ENCODE measurements at regions not wholly inside any gene's neighbourhood (a gene's known extent, or its start where the extent isn't known, plus 50 kb on each side); places are given as distances from the start of the nearest gene placed in this dataset.

DNA sequence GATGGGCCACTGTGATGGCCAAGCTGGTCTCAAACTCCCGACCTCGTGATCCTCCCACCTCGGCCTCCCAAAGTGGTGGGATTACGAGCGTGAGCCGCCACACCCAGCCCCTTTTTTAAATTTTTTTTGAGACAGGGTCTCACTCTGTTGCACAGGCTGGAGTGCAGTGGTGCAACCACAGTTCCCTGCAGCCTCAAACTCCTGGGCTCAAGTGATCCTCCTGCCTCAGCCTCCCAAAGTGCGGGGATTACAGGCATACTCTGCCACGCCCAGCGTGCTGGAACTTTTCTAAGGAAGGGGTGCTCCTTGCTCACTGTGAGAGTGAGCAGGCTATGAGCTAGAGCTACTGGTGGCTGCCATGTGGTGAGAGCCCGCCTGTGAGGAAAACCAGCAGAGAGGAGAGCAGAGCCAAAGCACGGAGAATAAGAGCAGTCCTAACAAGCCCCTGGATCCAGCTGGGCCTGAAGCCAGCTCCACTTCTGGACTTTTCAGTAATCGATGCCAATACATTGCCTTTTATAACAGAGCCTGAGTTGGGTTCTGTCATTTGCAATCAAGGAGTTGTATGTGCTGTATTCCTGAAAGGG is 75.5 kb upstream of the UNC5A start:
- peaks cover 3% of the 10 kb centered on the region for H3K4me1 Mint-ChIP-seq (ENCODE audit: low read depth)
- no peak overlapping the region for H3K4me3 Mint-ChIP-seq (ENCODE audit: low read depth)
- H3K9me3 Mint-ChIP-seq (ENCODE audit: low read depth): no peaks in the 10 kb centered on the region
- H3K36me3 Mint-ChIP-seq (ENCODE audit: insufficient read depth): no peaks in the 10 kb centered on the region
- H3K27ac Mint-ChIP-seq: no peak overlapping the region
- no peak for TF ChIP-seq CTCF (IDR thresholded peaks at IDR 0.05; ENCODE audit: unreplicated experiment)
- H3K27me3 Mint-ChIP-seq: peaks cover 46% of the 10 kb centered on the region
- DNase-seq (ENCODE audit: low spot score, unreplicated experiment): no peak

DNA sequence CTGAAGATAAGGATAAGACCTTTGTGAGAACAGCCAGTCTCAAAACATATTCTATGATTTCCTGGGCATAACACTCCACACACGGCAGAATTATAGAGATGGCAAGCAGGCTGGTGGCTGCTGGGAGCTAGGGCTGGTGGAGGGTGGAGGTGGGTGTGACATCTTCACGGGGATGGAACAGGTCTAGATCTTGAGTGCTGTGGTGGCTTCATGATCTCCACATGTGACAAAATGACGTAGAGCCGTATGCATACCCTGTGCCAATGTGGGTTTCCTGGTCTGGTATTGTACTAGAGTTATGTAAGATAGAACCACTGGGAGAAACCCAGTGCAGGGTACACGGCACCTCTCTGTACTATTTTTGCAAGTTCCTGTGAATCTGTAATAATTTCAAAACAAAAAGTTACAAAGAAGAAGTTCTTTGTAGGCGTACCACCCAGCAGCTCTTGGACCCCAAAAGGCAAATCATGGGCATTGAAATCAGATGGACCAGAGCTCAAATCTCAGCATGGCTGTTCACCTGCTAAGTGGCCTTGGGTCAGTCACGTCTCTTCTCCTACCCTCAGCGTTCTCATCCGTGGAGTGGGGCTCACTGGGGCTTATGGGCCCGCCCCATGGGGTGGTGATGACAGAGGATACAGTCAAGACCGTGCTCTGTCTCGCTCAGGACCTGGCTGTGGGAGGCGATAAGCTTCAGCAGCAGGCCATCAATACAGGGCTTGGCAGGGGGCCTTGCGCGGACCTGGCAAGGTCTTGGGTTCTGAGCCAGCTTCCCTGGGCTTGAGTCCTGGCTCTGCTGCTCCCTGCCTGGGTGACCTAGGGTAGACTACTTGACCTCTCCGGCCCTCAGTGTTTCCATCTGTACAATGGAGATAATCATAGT is 74.7 kb upstream of the UNC5A start:
- TF ChIP-seq CTCF (IDR thresholded peaks at IDR 0.05; ENCODE audit: unreplicated experiment): no peak
- no peak for DNase-seq (ENCODE audit: low spot score, unreplicated experiment)
- Mint-ChIP-seq H3K27me3 (peaks cover 51% of the 10 kb centered on the region), H3K4me3 (ENCODE audit: low read depth) (no peak overlapping the region), H3K36me3 (ENCODE audit: insufficient read depth) (no peaks in the 10 kb centered on the region), H3K4me1 (ENCODE audit: low read depth) (peaks cover 3% of the 10 kb centered on the region), H3K27ac (no peak overlapping the region), H3K9me3 (ENCODE audit: low read depth) (no peaks in the 10 kb centered on the region)

DNA sequence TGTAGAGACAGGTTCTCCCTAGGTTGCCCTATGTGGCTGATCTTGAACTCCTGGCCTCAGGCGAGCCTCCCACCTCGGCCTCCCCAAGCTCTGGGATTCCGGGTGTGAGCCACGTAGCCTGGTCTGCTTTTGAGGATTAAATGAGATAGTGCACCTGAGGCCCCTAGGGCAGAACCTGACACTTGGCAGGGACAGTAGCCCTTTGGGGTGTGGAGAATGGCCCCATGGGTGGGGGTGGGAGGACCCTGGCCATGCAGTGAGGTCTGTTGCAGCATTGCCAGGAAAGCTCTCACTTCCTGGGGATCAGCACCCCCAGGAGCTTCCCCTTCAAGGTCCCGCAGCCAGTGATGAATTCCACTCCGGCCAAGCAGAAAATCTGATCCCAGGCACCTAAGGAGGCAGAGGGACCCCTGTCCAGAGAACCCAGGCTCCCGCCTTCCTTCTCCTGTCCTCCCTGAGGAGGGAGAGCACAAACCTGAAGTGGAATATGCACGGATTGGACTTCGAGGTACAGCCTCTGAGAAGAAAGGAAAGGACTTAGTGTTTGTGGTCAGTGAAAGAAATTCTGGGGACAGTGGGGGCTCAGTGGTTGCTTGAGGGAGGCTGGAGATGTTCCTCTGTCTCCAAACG is 73.9 kb upstream of the UNC5A start:
- H3K36me3 Mint-ChIP-seq (ENCODE audit: insufficient read depth): no peaks in the 10 kb centered on the region
- peaks cover 3% of the 10 kb centered on the region for H3K4me1 Mint-ChIP-seq (ENCODE audit: low read depth)
- H3K9me3 Mint-ChIP-seq (ENCODE audit: low read depth): no peaks in the 10 kb centered on the region
- peaks cover 50% of the 10 kb centered on the region for H3K27me3 Mint-ChIP-seq
- no peak overlapping the region for H3K27ac Mint-ChIP-seq
- no peak overlapping the region for H3K4me3 Mint-ChIP-seq (ENCODE audit: low read depth)
- no peak for DNase-seq (ENCODE audit: low spot score, unreplicated experiment)
- no peak for TF ChIP-seq CTCF (IDR thresholded peaks at IDR 0.05; ENCODE audit: unreplicated experiment)

GRCh38 chr5:176736931-176737745 is 73.2 kb upstream of the UNC5A start:
- peaks cover 54% of the 10 kb centered on the region for H3K27me3 Mint-ChIP-seq
- H3K4me1 Mint-ChIP-seq (ENCODE audit: low read depth): peaks cover 3% of the 10 kb centered on the region
- no peaks in the 10 kb centered on the region for H3K9me3 Mint-ChIP-seq (ENCODE audit: low read depth)
- no peak overlapping the region for H3K27ac Mint-ChIP-seq
- no peaks in the 10 kb centered on the region for H3K36me3 Mint-ChIP-seq (ENCODE audit: insufficient read depth)
- DNase-seq (ENCODE audit: low spot score, unreplicated experiment): no peak
- no peak overlapping the region for H3K4me3 Mint-ChIP-seq (ENCODE audit: low read depth)
- TF ChIP-seq CTCF (IDR thresholded peaks at IDR 0.05; ENCODE audit: unreplicated experiment): no peak
